Nucleus accumbens (tissue), 56 donors: ENCODE measurements at regions not wholly inside any gene's neighbourhood (a gene's known extent, or its start where the extent isn't known, plus 50 kb on each side); places are given as distances from the start of the nearest gene placed in this dataset.
"Not testable (repeated sequence)": the region's sequence is repeated elsewhere in the genome, so short reads cannot be mapped to it uniquely, and the experiment has no call there.

Experiments
- DNase-seq, 56 donors: peaks; one replicate each; lab custom pipeline; 2025; lab: John Stamatoyannopoulos, UW

DNA sequence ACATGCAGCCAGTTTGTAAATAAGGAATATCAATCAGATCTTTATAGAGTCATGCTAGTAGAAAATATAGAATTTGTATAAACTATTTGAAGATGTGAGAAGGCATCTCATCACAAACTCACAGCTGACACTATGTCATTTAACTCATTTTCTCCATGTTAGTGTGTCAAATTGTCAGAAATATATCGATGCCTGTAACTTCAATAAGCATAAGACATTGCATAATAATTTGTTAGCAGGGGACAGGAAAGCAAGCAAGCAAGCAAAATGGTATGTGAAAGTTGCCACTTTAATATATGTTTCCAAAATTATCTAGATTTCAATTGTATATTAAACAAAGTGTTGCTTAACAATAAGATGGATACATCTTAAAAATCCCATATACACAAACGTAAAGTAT is 571.0 kb downstream of the ARL4A start:
- DNase-seq = no peak

GRCh38 chr7:13259930-13260329 is 572.5 kb downstream of the ARL4A start:
- DNase-seq = no peak

DNA sequence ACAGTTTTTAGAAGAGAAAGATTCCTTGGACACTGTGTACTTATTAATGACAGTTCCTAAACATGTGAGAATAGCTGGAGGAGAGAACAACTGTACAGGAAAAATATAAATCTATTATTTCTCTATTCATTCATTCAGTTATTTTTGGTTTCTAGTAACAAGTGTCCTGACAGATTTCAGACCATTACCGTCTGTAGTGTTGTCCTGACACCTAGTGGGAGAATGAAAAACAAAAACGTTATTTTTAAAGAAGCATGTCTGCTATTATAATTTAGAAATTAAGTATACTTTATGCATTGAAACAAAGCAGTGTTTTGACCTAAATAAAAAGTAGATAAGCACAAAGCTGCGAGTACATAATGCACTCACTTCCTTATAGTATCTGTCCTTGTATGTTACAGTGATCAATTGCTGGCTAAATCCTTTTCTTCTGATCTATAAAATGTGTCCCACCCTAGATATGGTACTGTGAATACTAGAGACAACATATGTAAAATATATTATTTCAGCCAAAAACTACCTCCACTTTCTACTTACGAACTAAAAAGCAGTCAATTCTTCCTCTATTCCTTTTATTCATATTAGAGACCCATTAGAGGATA is 575.6 kb downstream of the ARL4A start:
- DNase-seq = no peak

DNA sequence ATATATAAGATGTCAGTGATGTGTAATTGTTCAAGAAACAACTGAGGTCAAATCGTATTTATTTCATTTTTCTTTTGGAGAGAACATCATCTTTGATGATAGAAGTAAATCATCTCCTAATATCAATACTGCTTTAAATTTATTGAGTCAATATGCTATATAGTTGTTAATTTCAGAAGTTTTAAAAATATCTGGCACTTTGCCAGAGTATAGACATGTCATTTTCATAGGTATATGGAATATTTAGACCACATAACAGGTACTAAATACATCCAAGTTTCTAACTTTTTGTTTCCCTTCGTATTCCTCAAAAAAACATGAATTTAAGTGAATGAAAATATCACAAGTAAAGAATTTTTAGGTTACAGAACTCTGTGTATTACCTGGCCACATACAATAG is 577.8 kb downstream of the ARL4A start:
- no peak for DNase-seq

DNA sequence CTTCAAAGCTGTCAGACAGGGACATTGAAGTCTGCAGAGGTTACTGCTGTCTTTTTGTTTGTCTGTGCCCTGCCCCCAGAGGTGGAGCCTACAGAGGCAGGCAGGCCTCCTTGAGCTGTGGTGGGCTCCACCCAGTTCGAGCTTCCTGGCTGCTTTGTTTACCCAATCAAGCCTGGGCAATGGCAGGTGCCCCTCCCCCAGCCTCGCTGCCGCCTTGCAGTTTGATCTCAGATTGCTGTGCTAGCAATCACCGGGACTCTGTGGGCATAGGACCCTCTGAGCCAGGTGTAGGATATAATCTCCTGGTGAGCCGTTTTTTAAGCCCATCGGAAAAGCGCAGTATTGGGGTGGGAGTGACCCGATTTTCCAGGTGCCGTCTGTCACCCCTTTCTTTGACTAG is 586.8 kb downstream of the ARL4A start:
- not testable (repeated sequence) for DNase-seq

GRCh38 chr7:13276977-13277376 is 589.5 kb downstream of the ARL4A start:
- DNase-seq = no peak

GRCh38 chr7:13278020-13278419 is 590.6 kb downstream of the ARL4A start:
- no peak for DNase-seq

- DNase-seq = no peak
Measured at GRCh38 chr7:13279854-13280435, 592.5 kb downstream of the ARL4A start.

- no peak for DNase-seq
Measured at GRCh38 chr7:13282377-13282980, 595.0 kb downstream of the ARL4A start.

DNA sequence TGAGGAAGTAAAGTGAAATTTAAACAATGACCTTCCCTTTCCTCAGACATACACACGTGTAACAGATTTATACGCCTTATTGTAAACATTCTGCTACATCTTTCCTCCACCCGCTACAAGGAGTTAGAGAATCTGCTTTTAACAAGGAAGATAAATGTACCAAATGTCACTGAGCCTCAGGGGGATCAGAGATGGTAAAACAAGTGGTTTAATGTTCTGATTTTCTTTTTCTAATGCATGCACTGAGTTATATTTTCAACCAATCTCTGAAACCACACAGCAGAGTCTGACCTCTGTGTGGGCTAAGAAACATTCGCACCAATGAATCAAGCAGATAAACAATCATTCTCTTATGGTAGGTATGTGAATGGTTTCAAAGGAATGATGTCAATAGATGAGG is 599.5 kb downstream of the ARL4A start:
- DNase-seq = no peak

GRCh38 chr7:13288516-13288915 is 601.1 kb downstream of the ARL4A start:
- DNase-seq = no peak

DNA sequence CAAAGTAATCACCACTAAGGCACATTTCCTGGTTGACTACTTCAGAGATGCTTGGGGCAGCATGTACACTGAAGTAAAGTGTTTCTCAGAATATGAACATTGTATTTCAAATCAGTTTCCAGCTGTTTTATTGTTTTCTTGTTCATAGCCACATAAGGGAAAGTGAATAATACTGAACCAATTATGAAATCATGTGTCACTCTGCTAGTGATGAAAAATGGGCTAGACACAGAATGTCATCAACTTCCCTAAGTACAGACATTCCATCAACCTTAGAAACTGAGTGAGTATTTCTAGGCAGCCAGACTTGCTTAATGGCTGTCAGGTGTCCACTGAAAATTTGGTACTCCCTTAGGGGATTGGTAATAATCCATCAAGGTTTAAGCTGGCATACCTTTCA is 603.5 kb downstream of the ARL4A start:
- no peak for DNase-seq

GRCh38 chr7:13293264-13294002 is 606.0 kb downstream of the ARL4A start:
- no peak for DNase-seq

- no peak for DNase-seq
Measured at GRCh38 chr7:13307040-13307439, 619.6 kb downstream of the ARL4A start.

DNA sequence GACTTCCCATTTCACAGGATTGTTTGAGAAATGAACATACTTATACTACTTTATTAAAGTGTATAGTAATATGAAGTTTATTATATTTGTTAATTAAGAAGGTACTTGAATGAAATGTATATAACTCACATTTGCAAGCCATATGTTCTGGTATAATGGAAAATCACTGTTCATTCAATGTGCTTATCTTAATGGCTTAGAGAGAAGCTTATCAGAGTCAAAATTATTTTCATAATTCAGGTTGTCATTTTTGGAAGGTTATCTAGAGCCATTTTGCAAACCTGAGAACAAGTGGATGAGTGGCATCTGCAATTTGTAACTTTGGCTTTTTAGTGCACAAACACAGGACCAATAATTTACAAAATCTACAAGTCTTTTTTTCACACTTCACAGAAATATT is 621.0 kb downstream of the ARL4A start:
- no peak for DNase-seq

GRCh38 chr7:13309535-13309934 is 622.1 kb downstream of the ARL4A start:
- DNase-seq = no peak

DNA sequence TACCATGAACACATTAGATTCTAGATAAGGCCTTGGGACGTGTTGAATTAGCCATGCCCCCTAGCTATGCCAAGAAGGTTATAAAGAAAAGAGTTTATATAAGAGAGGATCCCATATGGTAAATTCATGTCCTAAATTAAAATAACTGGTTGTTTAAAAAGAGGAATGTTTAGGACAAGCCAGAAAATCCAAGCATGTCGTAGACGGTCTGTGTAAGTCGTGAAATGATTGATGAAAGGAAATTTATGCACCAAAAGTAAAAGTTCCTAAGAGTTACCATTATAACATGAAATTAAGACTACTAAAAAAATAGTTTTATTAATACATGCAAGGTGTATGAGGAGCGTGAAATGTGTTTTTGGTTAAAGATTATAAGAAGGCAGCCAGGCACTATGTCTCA is 624.9 kb downstream of the ARL4A start:
- no peak for DNase-seq

- no peak for DNase-seq
Measured at GRCh38 chr7:13320333-13320732, 632.9 kb downstream of the ARL4A start.

DNA sequence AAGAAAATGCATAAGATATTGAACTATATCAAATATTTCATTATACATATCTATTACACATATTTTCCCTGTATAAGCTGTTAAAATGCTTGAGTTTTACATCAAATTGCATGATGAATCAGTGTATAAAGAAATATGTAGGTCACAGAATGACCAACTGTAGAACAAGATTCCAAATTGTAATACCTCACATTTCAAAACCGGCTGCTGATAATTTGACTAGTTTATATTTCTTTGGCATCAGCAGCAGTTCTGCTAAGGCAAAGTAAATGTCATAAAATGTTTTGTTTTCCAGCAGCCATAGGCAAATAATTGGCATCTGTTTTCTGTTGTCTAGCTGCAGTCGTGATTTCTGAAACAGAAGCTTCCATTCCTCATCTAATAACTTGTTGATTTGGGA is 633.9 kb downstream of the ARL4A start:
- DNase-seq = no peak

DNA sequence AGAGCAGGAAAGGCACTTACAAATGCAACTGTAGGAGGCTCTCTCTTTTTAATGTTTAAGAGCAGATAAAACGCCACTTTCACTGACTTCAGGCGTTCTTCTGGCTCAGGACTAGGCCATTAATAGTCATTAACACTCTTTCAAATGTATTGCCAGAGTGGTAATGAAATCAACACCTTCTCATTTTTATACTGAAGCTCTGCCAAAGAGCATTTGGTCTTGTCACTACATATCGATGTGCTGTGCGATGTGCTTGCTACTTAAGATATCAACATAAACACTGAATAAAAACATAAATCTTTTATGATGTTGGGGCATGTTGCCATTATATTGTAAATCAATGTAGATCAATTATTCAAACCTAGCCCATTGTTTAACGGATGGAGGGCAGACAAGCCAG is 634.7 kb downstream of the ARL4A start:
- DNase-seq = no peak

- DNase-seq = no peak
Measured at GRCh38 chr7:13327669-13328068, 640.2 kb downstream of the ARL4A start.

- DNase-seq = no peak
Measured at GRCh38 chr7:13333371-13333770, 645.9 kb downstream of the ARL4A start.
